Neural cell (in vitro differentiated cells): ENCODE measurements at regions not wholly inside any gene's neighbourhood (a gene's known extent, or its start where the extent isn't known, plus 50 kb on each side); places are given as distances from the start of the nearest gene placed in this dataset.

Experiments used
- H2AFZ ChIP-seq: fragments of 200-600, 300-800 bp; sonication (generic), shearing (Covaris generic); 2 replicates; pipeline ENCODE4 v1.6.0; 2014; ENCODE audit warnings: low read depth, mild to moderate bottlenecking, antibody characterized with exemption, low read length, moderate library complexity
- H3F3A ChIP-seq: fragments of 200-600 bp; shearing (Covaris generic); 2 replicates; pipeline ENCODE4 v1.6.1; 2016; ENCODE audit warnings: mild to moderate bottlenecking, moderate library complexity, mixed read lengths, antibody characterized with exemption, low read length; ENCODE audit not compliant: insufficient read depth, poor library complexity, severe bottlenecking
- H3K27ac ChIP-seq: fragments of 200-600, 300-800 bp; sonication (generic), shearing (Covaris generic); 2 replicates; pipeline ENCODE4 v1.5.1; 2014; ENCODE audit warnings: mild to moderate bottlenecking, low read length, moderate library complexity
- H3K27me3 ChIP-seq: fragments of 300-800, 200-600 bp; sonication (generic), shearing (Covaris generic); 2 replicates; pipeline ENCODE4 v1.6.0; 2014; ENCODE audit warnings: mild to moderate bottlenecking, low read depth, low read length, moderate library complexity; ENCODE audit not compliant: insufficient read depth
- H3K36me3 ChIP-seq: fragments of 300-800, 200-600 bp; sonication (generic), shearing (Covaris generic); 2 replicates; pipeline ENCODE4 v1.5.1; 2014; ENCODE audit warnings: mild to moderate bottlenecking, antibody characterized with exemption, low read length, moderate library complexity; ENCODE audit not compliant: insufficient read depth
- H3K4me2 ChIP-seq: fragments of 300-800, 200-600 bp; sonication (generic), shearing (Covaris generic); 2 replicates; pipeline ENCODE4 v1.6.0; 2014; ENCODE audit warnings: mild to moderate bottlenecking, low read length
- H3K4me3 ChIP-seq: fragments of 300-800, 200-600 bp; sonication (generic), shearing (Covaris generic); 2 replicates; pipeline ENCODE4 v1.5.1; 2014; ENCODE audit warnings: mild to moderate bottlenecking, low read length, moderate library complexity
- H3K79me2 ChIP-seq: fragments of 200-600 bp; shearing (Covaris generic); replicated peaks from 2 replicates; pipeline ENCODE4 v1.6.0; 2014; ENCODE audit warnings: mild to moderate bottlenecking, low read length, moderate library complexity; ENCODE audit not compliant: insufficient read depth
- H3K9ac ChIP-seq: fragments of 300-800, 200-600 bp; sonication (generic), shearing (Covaris generic); 2 replicates; pipeline ENCODE4 v1.6.1; 2016; ENCODE audit warnings: mild to moderate bottlenecking, low read length, mixed read lengths
- H3K9me2 ChIP-seq: fragments of 200-600 bp; shearing (Covaris generic); 2 replicates; pipeline ENCODE4 v1.6.1; 2016; ENCODE audit warnings: mild to moderate bottlenecking, low read length, mixed read lengths; ENCODE audit not compliant: insufficient read depth
- H3K9me3 ChIP-seq: fragments of 200-600, 300-800 bp; sonication (generic), shearing (Covaris generic); 2 replicates; pipeline ENCODE4 v1.6.1; 2016; ENCODE audit warnings: mild to moderate bottlenecking, mixed run types, low read length, moderate library complexity, mixed read lengths
- H4K20me1 ChIP-seq: fragments of 200-600 bp; shearing (Covaris generic); 2 replicates; pipeline ENCODE4 v1.6.1; 2016; ENCODE audit warnings: mild to moderate bottlenecking, mixed run types; ENCODE audit not compliant: insufficient read depth
- EP300 ChIP-seq: fragments of 450-650 bp; conservative IDR thresholded peaks from 2 replicates; pipeline ENCODE4 v1.6.1; 2014; ENCODE audit warnings: antibody characterized with exemption, mild to moderate bottlenecking, moderate library complexity; ENCODE audit not compliant: poor library complexity, severe bottlenecking
- EZH2 ChIP-seq: fragments of 200-600, 300-800 bp; shearing (Covaris generic), sonication (generic); IDR thresholded peaks from 2 replicates; pipeline ENCODE4 v1.6.1; 2014; ENCODE audit warnings: antibody characterized with exemption, low read length, borderline replicate concordance, mild to moderate bottlenecking; ENCODE audit not compliant: insufficient read depth, poor library complexity, severe bottlenecking
- MXI1 ChIP-seq: fragments of 450-650 bp; conservative IDR thresholded peaks from 2 replicates; pipeline ENCODE4 v1.6.1; 2014; ENCODE audit warnings: antibody characterized with exemption, mild to moderate bottlenecking; ENCODE audit not compliant: poor library complexity, severe bottlenecking
- POLR2AphosphoS5 ChIP-seq: IDR thresholded peaks from 2 replicates; pipeline ENCODE4 v1.6.1; 2012
- RAD21 ChIP-seq: fragments of 450-650 bp; conservative IDR thresholded peaks from 2 replicates; pipeline ENCODE4 v1.6.1; 2014; ENCODE audit warnings: antibody characterized with exemption, mild to moderate bottlenecking, moderate library complexity
- SMC3 ChIP-seq: fragments of 450-650 bp; conservative IDR thresholded peaks from 2 replicates; pipeline ENCODE4 v1.6.1; 2014; ENCODE audit warnings: antibody characterized with exemption, mild to moderate bottlenecking, moderate library complexity; ENCODE audit not compliant: poor library complexity
- TAF1 ChIP-seq: IDR thresholded peaks from 2 replicates; pipeline ENCODE4 v1.6.1; 2012; ENCODE audit warnings: low read depth
- TF ChIP-seq, protein P1 (sequence below): IDR thresholded peaks from 2 replicates; pipeline ENCODE4 v1.6.1; 2012; ENCODE audit warnings: borderline replicate concordance
- TF ChIP-seq, protein P2 (sequence below): fragments of 450-650 bp; IDR thresholded peaks from 2 replicates; pipeline ENCODE4 v1.5.1; 2014; ENCODE audit warnings: antibody characterized with exemption, mild to moderate bottlenecking, moderate library complexity; ENCODE audit not compliant: poor library complexity, severe bottlenecking

DNA sequence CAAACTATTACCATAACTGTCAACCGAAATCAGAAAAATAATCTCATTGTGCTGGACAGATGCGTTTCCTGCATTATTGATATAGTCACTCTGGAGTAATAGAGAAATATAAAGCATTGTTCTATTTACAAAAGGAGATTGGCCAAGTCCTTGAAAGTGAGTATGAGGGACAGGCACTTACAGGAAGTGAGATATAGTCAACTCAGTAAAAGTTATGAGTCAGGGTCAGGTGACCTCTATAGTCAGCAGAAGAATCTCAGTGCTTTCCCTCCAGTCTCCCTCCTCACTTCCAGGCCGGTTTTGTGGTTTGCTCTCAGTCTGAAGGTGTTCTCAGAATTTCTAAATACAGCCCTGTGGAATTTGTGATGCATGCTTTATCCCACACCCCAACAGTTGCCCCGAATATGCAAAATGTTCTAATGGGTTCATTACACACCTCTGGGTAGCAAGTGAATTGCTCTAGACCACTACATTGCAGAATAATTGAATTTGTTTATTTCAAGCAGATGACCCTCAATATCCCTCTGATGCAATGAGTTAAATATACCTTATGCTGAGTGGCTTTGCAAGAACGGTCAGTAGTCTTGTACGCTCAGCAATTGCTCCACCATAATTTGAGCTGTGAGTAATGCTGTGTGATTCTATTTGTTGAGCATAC is 787.7 kb downstream of the MCTP2 start:
- H3F3A ChIP-seq = no peaks in the 10 kb centered on the region
- no peak overlapping the region for H3K4me3 ChIP-seq
- H3K9me2 ChIP-seq = no peaks in the 10 kb centered on the region
- H4K20me1 ChIP-seq = no peaks in the 10 kb centered on the region
- H3K9ac ChIP-seq = no peak overlapping the region
- no peak for TF ChIP-seq EP300
- no peak overlapping the region for H3K4me2 ChIP-seq
- H3K79me2 ChIP-seq = no peaks in the 10 kb centered on the region
- no peaks in the 10 kb centered on the region for H3K36me3 ChIP-seq
- H2AFZ ChIP-seq = no peak overlapping the region
- no peak overlapping the region for H3K27ac ChIP-seq
- H3K27me3 ChIP-seq = no peaks in the 10 kb centered on the region
- no peaks in the 10 kb centered on the region for H3K9me3 ChIP-seq

DNA sequence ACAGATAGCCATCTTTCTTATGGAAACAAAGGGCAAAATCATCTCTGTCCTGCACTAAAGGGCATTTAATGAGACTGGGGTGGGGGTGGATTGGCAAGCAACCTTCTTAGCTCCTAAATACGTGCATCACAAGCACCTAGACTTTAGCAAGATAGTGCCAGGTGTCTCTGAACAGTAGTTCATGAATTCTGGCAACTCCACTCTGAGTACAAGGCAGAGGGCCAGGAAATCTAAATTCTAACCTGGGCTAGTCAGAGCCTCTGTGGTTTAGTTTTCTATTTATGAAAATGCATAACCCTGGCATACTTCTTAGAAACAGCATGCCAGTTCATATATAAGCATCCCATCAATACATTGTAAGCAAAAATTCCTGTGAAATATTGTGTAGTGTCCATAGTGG is 788.5 kb downstream of the MCTP2 start:
- no peak overlapping the region for H2AFZ ChIP-seq
- TF ChIP-seq SMC3 (no peak), EP300 (no peak), EZH2 (no peak), RAD21 (no peak), TAF1 (no peak), MXI1 (no peak), POLR2AphosphoS5 (no peak)
- TF ChIP-seq, protein P1, sequence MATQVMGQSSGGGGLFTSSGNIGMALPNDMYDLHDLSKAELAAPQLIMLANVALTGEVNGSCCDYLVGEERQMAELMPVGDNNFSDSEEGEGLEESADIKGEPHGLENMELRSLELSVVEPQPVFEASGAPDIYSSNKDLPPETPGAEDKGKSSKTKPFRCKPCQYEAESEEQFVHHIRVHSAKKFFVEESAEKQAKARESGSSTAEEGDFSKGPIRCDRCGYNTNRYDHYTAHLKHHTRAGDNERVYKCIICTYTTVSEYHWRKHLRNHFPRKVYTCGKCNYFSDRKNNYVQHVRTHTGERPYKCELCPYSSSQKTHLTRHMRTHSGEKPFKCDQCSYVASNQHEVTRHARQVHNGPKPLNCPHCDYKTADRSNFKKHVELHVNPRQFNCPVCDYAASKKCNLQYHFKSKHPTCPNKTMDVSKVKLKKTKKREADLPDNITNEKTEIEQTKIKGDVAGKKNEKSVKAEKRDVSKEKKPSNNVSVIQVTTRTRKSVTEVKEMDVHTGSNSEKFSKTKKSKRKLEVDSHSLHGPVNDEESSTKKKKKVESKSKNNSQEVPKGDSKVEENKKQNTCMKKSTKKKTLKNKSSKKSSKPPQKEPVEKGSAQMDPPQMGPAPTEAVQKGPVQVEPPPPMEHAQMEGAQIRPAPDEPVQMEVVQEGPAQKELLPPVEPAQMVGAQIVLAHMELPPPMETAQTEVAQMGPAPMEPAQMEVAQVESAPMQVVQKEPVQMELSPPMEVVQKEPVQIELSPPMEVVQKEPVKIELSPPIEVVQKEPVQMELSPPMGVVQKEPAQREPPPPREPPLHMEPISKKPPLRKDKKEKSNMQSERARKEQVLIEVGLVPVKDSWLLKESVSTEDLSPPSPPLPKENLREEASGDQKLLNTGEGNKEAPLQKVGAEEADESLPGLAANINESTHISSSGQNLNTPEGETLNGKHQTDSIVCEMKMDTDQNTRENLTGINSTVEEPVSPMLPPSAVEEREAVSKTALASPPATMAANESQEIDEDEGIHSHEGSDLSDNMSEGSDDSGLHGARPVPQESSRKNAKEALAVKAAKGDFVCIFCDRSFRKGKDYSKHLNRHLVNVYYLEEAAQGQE = no peak
- TF ChIP-seq, protein P2, sequence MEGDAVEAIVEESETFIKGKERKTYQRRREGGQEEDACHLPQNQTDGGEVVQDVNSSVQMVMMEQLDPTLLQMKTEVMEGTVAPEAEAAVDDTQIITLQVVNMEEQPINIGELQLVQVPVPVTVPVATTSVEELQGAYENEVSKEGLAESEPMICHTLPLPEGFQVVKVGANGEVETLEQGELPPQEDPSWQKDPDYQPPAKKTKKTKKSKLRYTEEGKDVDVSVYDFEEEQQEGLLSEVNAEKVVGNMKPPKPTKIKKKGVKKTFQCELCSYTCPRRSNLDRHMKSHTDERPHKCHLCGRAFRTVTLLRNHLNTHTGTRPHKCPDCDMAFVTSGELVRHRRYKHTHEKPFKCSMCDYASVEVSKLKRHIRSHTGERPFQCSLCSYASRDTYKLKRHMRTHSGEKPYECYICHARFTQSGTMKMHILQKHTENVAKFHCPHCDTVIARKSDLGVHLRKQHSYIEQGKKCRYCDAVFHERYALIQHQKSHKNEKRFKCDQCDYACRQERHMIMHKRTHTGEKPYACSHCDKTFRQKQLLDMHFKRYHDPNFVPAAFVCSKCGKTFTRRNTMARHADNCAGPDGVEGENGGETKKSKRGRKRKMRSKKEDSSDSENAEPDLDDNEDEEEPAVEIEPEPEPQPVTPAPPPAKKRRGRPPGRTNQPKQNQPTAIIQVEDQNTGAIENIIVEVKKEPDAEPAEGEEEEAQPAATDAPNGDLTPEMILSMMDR = no peak
- no peaks in the 10 kb centered on the region for H3K36me3 ChIP-seq
- H3F3A ChIP-seq = no peaks in the 10 kb centered on the region
- no peaks in the 10 kb centered on the region for H3K9me3 ChIP-seq
- no peak overlapping the region for H3K27ac ChIP-seq
- H3K27me3 ChIP-seq = no peaks in the 10 kb centered on the region
- H3K4me2 ChIP-seq = no peak overlapping the region
- H3K9me2 ChIP-seq = no peaks in the 10 kb centered on the region
- H3K79me2 ChIP-seq = no peaks in the 10 kb centered on the region
- no peak overlapping the region for H3K9ac ChIP-seq
- H4K20me1 ChIP-seq = no peaks in the 10 kb centered on the region
- no peak overlapping the region for H3K4me3 ChIP-seq

DNA sequence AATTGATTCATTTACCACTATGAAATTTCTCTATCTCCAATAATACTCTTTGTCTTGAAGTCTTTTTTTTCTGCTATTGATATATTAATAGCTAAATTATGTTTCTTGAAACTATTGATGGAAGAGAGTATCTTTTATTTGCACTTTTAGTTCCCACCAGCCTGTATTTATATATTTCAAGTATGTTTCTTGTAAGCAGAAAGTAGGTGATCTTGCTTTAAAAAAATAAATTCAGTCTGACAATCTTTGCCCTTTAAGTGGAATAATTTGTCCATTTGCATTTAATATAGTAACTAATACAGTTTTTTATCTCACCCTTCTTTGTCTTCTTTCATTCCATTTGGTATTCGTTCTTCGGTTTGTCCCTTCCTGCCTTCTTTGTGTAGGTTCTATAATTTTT is 790.5 kb downstream of the MCTP2 start:
- Histone ChIP-seq H3K4me2 (no peak overlapping the region), H3K27me3 (no peaks in the 10 kb centered on the region), H3K9me2 (no peaks in the 10 kb centered on the region), H4K20me1 (no peaks in the 10 kb centered on the region), H3F3A (no peaks in the 10 kb centered on the region), H3K36me3 (no peaks in the 10 kb centered on the region), H3K9ac (no peak overlapping the region), H3K9me3 (no peaks in the 10 kb centered on the region), H3K4me3 (no peak overlapping the region), H3K27ac (no peak overlapping the region), H2AFZ (no peak overlapping the region), H3K79me2 (no peaks in the 10 kb centered on the region)
- TF ChIP-seq MXI1 (no peak), TAF1 (no peak), RAD21 (no peak), SMC3 (no peak), POLR2AphosphoS5 (no peak), EP300 (no peak)
- TF ChIP-seq, protein P2 = no peak
- TF ChIP-seq, protein P1 = no peak
